HL-60 (cell line): ENCODE measurements at regions not wholly inside any gene's neighbourhood (a gene's known extent, or its start where the extent isn't known, plus 50 kb on each side); places are given as distances from the start of the nearest gene placed in this dataset.

Source experiments
- POLR2AphosphoS5 ChIP-seq: IDR thresholded peaks from 2 replicates; pipeline ENCODE4 v1.6.1; 2012; ENCODE audit warnings: low read depth
- TF ChIP-seq, protein P1 (sequence below): IDR thresholded peaks from one replicate; pipeline ENCODE4 v1.5.1; 2011; ENCODE audit warnings: low read length, control low read depth, inconsistent platforms; ENCODE audit not compliant: insufficient read depth
- TF ChIP-seq, protein P2 (sequence below): IDR thresholded peaks from 2 replicates; pipeline ENCODE4 v1.6.1; 2012; ENCODE audit warnings: low read depth; ENCODE audit not compliant: insufficient replicate concordance

DNA sequence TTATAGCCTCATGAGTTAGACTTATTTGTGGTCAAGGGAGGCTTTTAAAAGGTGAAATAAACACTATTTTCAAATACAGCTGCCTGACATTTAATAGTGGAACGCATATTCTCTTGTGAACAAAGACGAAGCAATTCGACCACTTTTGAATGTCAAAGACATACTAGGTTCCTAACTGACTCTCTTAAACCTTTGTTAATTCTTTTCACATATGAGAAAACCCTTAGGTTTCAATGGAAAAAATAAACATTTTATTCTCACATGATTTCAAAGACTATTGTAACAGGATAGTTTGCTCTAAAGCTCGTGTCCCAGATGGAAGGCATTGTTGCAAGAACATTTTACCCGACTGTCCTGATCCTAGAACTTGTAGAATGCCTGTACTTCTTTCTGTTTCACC is 74.8 kb upstream of the BOC start:
- no peak for TF ChIP-seq POLR2AphosphoS5
- TF ChIP-seq, protein P1, sequence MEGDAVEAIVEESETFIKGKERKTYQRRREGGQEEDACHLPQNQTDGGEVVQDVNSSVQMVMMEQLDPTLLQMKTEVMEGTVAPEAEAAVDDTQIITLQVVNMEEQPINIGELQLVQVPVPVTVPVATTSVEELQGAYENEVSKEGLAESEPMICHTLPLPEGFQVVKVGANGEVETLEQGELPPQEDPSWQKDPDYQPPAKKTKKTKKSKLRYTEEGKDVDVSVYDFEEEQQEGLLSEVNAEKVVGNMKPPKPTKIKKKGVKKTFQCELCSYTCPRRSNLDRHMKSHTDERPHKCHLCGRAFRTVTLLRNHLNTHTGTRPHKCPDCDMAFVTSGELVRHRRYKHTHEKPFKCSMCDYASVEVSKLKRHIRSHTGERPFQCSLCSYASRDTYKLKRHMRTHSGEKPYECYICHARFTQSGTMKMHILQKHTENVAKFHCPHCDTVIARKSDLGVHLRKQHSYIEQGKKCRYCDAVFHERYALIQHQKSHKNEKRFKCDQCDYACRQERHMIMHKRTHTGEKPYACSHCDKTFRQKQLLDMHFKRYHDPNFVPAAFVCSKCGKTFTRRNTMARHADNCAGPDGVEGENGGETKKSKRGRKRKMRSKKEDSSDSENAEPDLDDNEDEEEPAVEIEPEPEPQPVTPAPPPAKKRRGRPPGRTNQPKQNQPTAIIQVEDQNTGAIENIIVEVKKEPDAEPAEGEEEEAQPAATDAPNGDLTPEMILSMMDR = no peak
- TF ChIP-seq, protein P2, sequence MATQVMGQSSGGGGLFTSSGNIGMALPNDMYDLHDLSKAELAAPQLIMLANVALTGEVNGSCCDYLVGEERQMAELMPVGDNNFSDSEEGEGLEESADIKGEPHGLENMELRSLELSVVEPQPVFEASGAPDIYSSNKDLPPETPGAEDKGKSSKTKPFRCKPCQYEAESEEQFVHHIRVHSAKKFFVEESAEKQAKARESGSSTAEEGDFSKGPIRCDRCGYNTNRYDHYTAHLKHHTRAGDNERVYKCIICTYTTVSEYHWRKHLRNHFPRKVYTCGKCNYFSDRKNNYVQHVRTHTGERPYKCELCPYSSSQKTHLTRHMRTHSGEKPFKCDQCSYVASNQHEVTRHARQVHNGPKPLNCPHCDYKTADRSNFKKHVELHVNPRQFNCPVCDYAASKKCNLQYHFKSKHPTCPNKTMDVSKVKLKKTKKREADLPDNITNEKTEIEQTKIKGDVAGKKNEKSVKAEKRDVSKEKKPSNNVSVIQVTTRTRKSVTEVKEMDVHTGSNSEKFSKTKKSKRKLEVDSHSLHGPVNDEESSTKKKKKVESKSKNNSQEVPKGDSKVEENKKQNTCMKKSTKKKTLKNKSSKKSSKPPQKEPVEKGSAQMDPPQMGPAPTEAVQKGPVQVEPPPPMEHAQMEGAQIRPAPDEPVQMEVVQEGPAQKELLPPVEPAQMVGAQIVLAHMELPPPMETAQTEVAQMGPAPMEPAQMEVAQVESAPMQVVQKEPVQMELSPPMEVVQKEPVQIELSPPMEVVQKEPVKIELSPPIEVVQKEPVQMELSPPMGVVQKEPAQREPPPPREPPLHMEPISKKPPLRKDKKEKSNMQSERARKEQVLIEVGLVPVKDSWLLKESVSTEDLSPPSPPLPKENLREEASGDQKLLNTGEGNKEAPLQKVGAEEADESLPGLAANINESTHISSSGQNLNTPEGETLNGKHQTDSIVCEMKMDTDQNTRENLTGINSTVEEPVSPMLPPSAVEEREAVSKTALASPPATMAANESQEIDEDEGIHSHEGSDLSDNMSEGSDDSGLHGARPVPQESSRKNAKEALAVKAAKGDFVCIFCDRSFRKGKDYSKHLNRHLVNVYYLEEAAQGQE = no peak
